ENCODE measurements at regions not wholly inside any gene's neighbourhood (a gene's known extent, or its start where the extent isn't known, plus 50 kb on each side); places are given as distances from the start of the nearest gene placed in this dataset.

DNA sequence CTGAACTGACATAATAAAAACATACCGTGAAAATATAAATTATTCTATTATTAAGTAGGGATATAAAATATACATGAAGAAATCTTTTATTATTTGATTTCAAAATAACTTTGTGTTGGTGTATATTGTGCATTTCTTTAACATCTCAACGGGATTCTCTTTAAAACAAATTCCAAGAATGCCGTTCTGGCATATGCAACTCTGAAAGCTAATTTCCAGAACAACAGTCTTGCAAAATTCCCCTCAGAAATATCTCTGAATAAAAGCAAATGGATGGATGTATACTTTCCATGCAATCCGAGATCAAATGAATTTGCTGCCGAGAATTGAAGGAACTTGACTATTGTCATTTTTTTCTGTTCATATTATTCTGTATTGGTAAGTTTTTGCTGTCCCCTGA is 1579.8 kb downstream of the PCDH9 start:
- H3K4me3 ChIP-seq (ENCODE audit: low read depth, low read length) = no peak overlapping the region
- H3K9ac ChIP-seq (ENCODE audit: low read depth, low read length) = no peak overlapping the region
- no peaks in the 10 kb centered on the region for H3K27me3 ChIP-seq (ENCODE audit: control insufficient read depth, insufficient read depth, low read length)
- no peaks in the 10 kb centered on the region for H3K9me3 ChIP-seq (ENCODE audit: control insufficient read depth, insufficient read depth, low read length)
- no peaks in the 10 kb centered on the region for H3K36me3 ChIP-seq (ENCODE audit: control insufficient read depth, insufficient read depth, low read length)
- H3K4me1 ChIP-seq (ENCODE audit: control insufficient read depth, insufficient read depth, low read length) = no peaks in the 10 kb centered on the region
- H3K27ac ChIP-seq (ENCODE audit: low read depth, low read length) = no peak overlapping the region

DNA sequence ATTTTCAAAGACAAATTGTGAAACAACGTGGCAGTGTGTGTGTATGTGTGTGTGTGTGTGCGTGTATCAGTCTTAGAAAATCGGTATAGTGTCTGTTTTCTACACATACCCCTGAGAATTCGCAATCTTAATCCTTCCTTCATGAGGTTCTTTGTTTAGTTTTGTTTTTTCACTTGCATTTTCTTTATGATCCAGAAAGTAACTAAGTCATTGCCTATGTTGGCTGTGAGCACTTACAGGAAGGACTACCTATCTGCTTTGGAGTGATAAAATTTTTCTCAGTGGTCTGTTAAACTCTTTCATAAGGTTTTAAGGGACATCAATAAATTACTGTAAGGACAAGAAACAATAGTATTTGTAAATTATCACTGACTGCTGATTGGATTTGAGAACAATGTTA is 1587.1 kb downstream of the PCDH9 start:
- H3K27me3 ChIP-seq (ENCODE audit: control insufficient read depth, insufficient read depth, low read length) = no peaks in the 10 kb centered on the region
- H3K4me1 ChIP-seq (ENCODE audit: control insufficient read depth, insufficient read depth, low read length) = no peaks in the 10 kb centered on the region
- H3K36me3 ChIP-seq (ENCODE audit: control insufficient read depth, insufficient read depth, low read length) = no peaks in the 10 kb centered on the region
- H3K4me3 ChIP-seq (ENCODE audit: low read depth, low read length) = no peak overlapping the region
- H3K9me3 ChIP-seq (ENCODE audit: control insufficient read depth, insufficient read depth, low read length) = no peaks in the 10 kb centered on the region
- no peak overlapping the region for H3K27ac ChIP-seq (ENCODE audit: low read depth, low read length)
- no peak overlapping the region for H3K9ac ChIP-seq (ENCODE audit: low read depth, low read length)

- no peak overlapping the region for H3K9ac ChIP-seq (ENCODE audit: low read depth, low read length)
- H3K27me3 ChIP-seq (ENCODE audit: control insufficient read depth, insufficient read depth, low read length) = no peaks in the 10 kb centered on the region
- no peak overlapping the region for H3K27ac ChIP-seq (ENCODE audit: low read depth, low read length)
- H3K4me3 ChIP-seq (ENCODE audit: low read depth, low read length) = no peak overlapping the region
- H3K4me1 ChIP-seq (ENCODE audit: control insufficient read depth, insufficient read depth, low read length) = no peaks in the 10 kb centered on the region
- H3K36me3 ChIP-seq (ENCODE audit: control insufficient read depth, insufficient read depth, low read length) = no peaks in the 10 kb centered on the region
- H3K9me3 ChIP-seq (ENCODE audit: control insufficient read depth, insufficient read depth, low read length) = no peaks in the 10 kb centered on the region
Observed at GRCh38 chr13:65642301-65642700, 1587.8 kb downstream of the PCDH9 start.

DNA sequence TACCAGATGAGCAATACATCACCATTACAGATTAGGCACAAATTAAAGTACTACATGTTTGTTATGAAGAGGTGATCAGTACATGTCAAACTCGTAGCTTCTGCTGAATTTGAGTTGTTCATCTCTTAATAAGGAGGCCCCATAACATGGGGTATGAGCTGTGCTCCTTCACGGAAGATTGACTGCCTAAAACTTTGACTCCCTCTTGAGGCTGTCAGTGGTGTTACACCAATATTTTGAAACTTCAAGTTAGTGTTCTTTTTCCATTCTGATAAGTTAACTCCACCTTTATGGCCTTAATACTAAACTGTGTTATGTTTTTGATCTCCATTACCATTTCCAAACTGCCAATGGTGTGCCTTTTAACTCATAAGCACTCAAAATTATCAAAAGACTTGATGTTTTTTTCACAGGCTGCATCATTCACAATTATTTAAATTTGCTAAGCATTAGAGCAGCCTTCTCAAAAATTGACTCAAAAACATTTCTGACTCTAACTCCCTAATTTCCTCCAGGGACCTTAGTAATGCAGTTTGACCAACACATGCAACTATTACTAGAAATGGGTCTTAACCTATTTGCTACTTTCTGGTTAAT is 1591.5 kb downstream of the PCDH9 start:
- H3K4me3 ChIP-seq (ENCODE audit: low read depth, low read length) = no peak overlapping the region

DNA sequence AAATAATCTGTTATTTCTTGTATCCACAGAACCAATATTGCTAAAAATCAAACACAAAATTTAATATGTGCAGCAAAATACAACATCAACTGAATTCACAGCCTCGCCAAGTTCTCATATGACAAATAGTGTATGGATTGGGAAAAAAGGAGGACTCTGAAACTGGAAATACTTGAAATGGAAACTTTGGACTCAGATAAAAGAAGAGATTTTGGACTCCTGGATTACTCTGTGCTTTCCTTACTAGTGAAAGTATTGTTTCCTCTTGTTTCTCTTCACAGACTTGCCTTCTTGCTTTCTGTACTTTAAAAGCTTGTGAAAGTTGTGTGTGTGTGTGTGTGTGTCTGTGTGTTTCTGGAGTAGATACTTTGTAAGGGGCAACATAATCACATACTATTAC is 1596.3 kb downstream of the PCDH9 start:
- Histone ChIP-seq H3K27me3 (ENCODE audit: control insufficient read depth, insufficient read depth, low read length) (no peaks in the 10 kb centered on the region), H3K4me3 (ENCODE audit: low read depth, low read length) (no peak overlapping the region), H3K27ac (ENCODE audit: low read depth, low read length) (no peak overlapping the region), H3K36me3 (ENCODE audit: control insufficient read depth, insufficient read depth, low read length) (no peaks in the 10 kb centered on the region), H3K9ac (ENCODE audit: low read depth, low read length) (no peak overlapping the region), H3K9me3 (ENCODE audit: control insufficient read depth, insufficient read depth, low read length) (no peaks in the 10 kb centered on the region), H3K4me1 (ENCODE audit: control insufficient read depth, insufficient read depth, low read length) (no peaks in the 10 kb centered on the region)

More for the DNA sequence above, 1591.5 kb downstream of the PCDH9 start:
- no peaks in the 10 kb centered on the region for H3K27me3 ChIP-seq (ENCODE audit: control insufficient read depth, insufficient read depth, low read length)
- no peaks in the 10 kb centered on the region for H3K4me1 ChIP-seq (ENCODE audit: control insufficient read depth, insufficient read depth, low read length)
- no peaks in the 10 kb centered on the region for H3K9me3 ChIP-seq (ENCODE audit: control insufficient read depth, insufficient read depth, low read length)
- no peak overlapping the region for H3K9ac ChIP-seq (ENCODE audit: low read depth, low read length)
- no peaks in the 10 kb centered on the region for H3K36me3 ChIP-seq (ENCODE audit: control insufficient read depth, insufficient read depth, low read length)
- no peak overlapping the region for H3K27ac ChIP-seq (ENCODE audit: low read depth, low read length)

DNA sequence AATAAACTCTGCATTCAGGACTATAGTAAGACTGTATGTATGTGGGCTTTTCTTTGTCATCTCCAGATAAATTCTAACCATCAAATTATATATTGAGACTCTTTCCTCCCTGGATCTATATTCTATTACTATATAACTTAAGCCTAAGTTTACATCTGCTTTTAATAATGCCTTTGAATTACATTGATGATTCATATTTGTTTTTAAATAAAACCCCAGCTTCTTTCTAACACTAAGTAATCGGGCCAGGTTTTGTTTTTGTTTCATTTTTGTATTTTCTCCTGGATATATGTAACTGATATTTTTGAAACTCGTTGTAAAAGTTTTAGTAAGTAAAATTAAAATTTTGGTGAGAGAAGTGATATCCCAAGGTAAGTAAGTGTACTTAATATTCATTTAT is 1599.1 kb downstream of the PCDH9 start:
- Histone ChIP-seq H3K27me3 (ENCODE audit: control insufficient read depth, insufficient read depth, low read length) (no peaks in the 10 kb centered on the region), H3K9me3 (ENCODE audit: control insufficient read depth, insufficient read depth, low read length) (no peaks in the 10 kb centered on the region), H3K9ac (ENCODE audit: low read depth, low read length) (no peak overlapping the region), H3K4me1 (ENCODE audit: control insufficient read depth, insufficient read depth, low read length) (no peaks in the 10 kb centered on the region), H3K4me3 (ENCODE audit: low read depth, low read length) (no peak overlapping the region), H3K36me3 (ENCODE audit: control insufficient read depth, insufficient read depth, low read length) (no peaks in the 10 kb centered on the region), H3K27ac (ENCODE audit: low read depth, low read length) (no peak overlapping the region)

- Histone ChIP-seq H3K9me3 (ENCODE audit: control insufficient read depth, insufficient read depth, low read length) (no peaks in the 10 kb centered on the region), H3K36me3 (ENCODE audit: control insufficient read depth, insufficient read depth, low read length) (no peaks in the 10 kb centered on the region), H3K4me3 (ENCODE audit: low read depth, low read length) (no peak overlapping the region), H3K27me3 (ENCODE audit: control insufficient read depth, insufficient read depth, low read length) (no peaks in the 10 kb centered on the region), H3K4me1 (ENCODE audit: control insufficient read depth, insufficient read depth, low read length) (no peaks in the 10 kb centered on the region), H3K9ac (ENCODE audit: low read depth, low read length) (no peak overlapping the region), H3K27ac (ENCODE audit: low read depth, low read length) (no peak overlapping the region)
Observed at GRCh38 chr13:65629926-65630325, 1600.2 kb downstream of the PCDH9 start.

GRCh38 chr13:65623148-65623547 is 1607.0 kb downstream of the PCDH9 start:
- Histone ChIP-seq H3K4me1 (ENCODE audit: control insufficient read depth, insufficient read depth, low read length) (no peaks in the 10 kb centered on the region), H3K36me3 (ENCODE audit: control insufficient read depth, insufficient read depth, low read length) (no peaks in the 10 kb centered on the region), H3K9ac (ENCODE audit: low read depth, low read length) (no peak overlapping the region), H3K27me3 (ENCODE audit: control insufficient read depth, insufficient read depth, low read length) (no peaks in the 10 kb centered on the region), H3K9me3 (ENCODE audit: control insufficient read depth, insufficient read depth, low read length) (no peaks in the 10 kb centered on the region), H3K27ac (ENCODE audit: low read depth, low read length) (no peak overlapping the region), H3K4me3 (ENCODE audit: low read depth, low read length) (no peak overlapping the region)

- Histone ChIP-seq H3K4me3 (ENCODE audit: low read depth, low read length) (no peak overlapping the region), H3K9ac (ENCODE audit: low read depth, low read length) (no peak overlapping the region), H3K4me1 (ENCODE audit: control insufficient read depth, insufficient read depth, low read length) (no peaks in the 10 kb centered on the region), H3K27me3 (ENCODE audit: control insufficient read depth, insufficient read depth, low read length) (no peaks in the 10 kb centered on the region), H3K27ac (ENCODE audit: low read depth, low read length) (no peak overlapping the region), H3K36me3 (ENCODE audit: control insufficient read depth, insufficient read depth, low read length) (no peaks in the 10 kb centered on the region), H3K9me3 (ENCODE audit: control insufficient read depth, insufficient read depth, low read length) (no peaks in the 10 kb centered on the region)
Observed at GRCh38 chr13:65615506-65615905, 1614.6 kb downstream of the PCDH9 start.

GRCh38 chr13:65613004-65613403 is 1617.1 kb downstream of the PCDH9 start:
- H3K9ac ChIP-seq (ENCODE audit: low read depth, low read length) = no peak overlapping the region
- no peaks in the 10 kb centered on the region for H3K9me3 ChIP-seq (ENCODE audit: control insufficient read depth, insufficient read depth, low read length)
- H3K36me3 ChIP-seq (ENCODE audit: control insufficient read depth, insufficient read depth, low read length) = no peaks in the 10 kb centered on the region
- H3K27me3 ChIP-seq (ENCODE audit: control insufficient read depth, insufficient read depth, low read length) = no peaks in the 10 kb centered on the region
- H3K4me3 ChIP-seq (ENCODE audit: low read depth, low read length) = no peak overlapping the region
- H3K27ac ChIP-seq (ENCODE audit: low read depth, low read length) = no peak overlapping the region
- no peaks in the 10 kb centered on the region for H3K4me1 ChIP-seq (ENCODE audit: control insufficient read depth, insufficient read depth, low read length)

DNA sequence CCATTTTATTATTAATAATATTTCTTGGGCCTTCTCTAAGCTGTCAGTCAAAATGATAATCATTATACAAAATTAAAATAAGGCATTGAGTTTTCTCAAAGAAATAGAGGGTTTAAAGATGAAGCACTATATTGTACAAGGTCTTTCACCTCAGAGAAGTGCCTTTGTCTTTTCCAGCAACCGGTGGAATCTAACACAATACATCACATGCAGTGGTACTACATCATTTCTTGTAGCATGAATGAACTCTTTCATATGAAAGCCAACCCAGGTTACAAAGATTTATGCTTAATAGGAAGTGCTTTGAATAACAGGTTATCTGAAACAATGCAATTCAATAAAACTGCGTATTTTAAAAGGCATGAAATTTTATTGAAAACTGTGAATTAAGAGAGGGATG is 1620.8 kb downstream of the PCDH9 start:
- no peak overlapping the region for H3K4me3 ChIP-seq (ENCODE audit: low read depth, low read length)
- no peak overlapping the region for H3K9ac ChIP-seq (ENCODE audit: low read depth, low read length)
- no peaks in the 10 kb centered on the region for H3K36me3 ChIP-seq (ENCODE audit: control insufficient read depth, insufficient read depth, low read length)
- no peak overlapping the region for H3K27ac ChIP-seq (ENCODE audit: low read depth, low read length)
- H3K27me3 ChIP-seq (ENCODE audit: control insufficient read depth, insufficient read depth, low read length) = no peaks in the 10 kb centered on the region
- H3K4me1 ChIP-seq (ENCODE audit: control insufficient read depth, insufficient read depth, low read length) = no peaks in the 10 kb centered on the region
- H3K9me3 ChIP-seq (ENCODE audit: control insufficient read depth, insufficient read depth, low read length) = no peaks in the 10 kb centered on the region

GRCh38 chr13:65606622-65607021 is 1623.5 kb downstream of the PCDH9 start:
- Histone ChIP-seq H3K27me3 (ENCODE audit: control insufficient read depth, insufficient read depth, low read length) (no peaks in the 10 kb centered on the region), H3K9me3 (ENCODE audit: control insufficient read depth, insufficient read depth, low read length) (no peaks in the 10 kb centered on the region), H3K4me1 (ENCODE audit: control insufficient read depth, insufficient read depth, low read length) (no peaks in the 10 kb centered on the region), H3K9ac (ENCODE audit: low read depth, low read length) (no peak overlapping the region), H3K4me3 (ENCODE audit: low read depth, low read length) (no peak overlapping the region), H3K27ac (ENCODE audit: low read depth, low read length) (no peak overlapping the region), H3K36me3 (ENCODE audit: control insufficient read depth, insufficient read depth, low read length) (no peaks in the 10 kb centered on the region)
